HG02870 (cell line): ENCODE measurements at regions not wholly inside any gene's neighbourhood (a gene's known extent, or its start where the extent isn't known, plus 50 kb on each side); places are given as distances from the start of the nearest gene placed in this dataset.
"Not testable (repeated sequence)": the region's sequence is repeated elsewhere in the genome, so short reads cannot be mapped to it uniquely, and the experiment has no call there.

Experiments
- ATAC-seq: cut with Tn5 transposase; IDR thresholded peaks from one replicate; pipeline ENCODE4 v1.9.1; 2021; ENCODE audit warnings: mild to moderate bottlenecking, moderate library complexity; ENCODE audit not compliant: unreplicated experiment

DNA sequence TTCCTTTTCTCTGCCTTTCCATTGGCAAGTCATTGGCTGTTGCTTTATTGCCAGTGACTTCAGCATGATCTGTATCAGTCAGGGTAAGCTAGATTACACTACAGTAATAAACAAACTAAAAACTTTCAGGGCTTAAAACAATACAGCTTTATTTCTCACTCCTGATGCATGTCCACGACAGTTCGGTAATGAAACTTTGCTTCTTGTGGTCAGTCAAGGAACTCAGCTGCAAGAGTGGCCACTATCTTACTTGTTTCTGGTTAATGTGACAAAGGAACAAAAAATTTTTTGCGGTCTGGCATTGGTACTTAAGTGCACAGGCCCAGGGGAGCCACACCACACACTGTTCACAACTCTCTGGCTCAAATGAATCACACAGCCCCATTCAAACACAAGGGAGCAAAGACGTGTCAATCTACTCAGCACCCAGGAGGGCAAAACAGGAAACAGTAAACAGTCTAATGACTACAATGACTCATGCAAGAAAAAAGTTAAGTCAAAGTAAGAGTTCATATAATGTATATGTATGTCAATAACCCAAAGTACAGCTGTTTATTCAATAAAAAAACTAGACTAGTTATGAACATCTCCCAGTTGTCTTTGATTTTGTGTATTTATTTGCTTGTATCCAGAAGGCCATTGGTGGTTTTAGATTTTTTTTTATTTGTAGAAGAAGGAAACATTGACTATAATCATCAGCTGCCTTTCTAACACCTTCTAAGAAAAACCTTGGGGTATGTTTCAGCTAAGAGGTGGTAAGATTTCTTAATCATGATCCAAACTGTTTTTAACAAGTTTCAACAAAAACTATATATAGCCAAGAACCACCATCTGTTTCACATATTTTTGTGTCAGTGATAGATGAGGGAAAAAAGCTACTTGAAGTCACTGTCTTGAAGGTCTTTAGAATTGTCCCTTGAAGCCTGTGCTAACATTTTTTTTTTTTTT, 134.4 kb upstream of the FAM3C start:
- peak; percentile 99 for ATAC-seq

DNA sequence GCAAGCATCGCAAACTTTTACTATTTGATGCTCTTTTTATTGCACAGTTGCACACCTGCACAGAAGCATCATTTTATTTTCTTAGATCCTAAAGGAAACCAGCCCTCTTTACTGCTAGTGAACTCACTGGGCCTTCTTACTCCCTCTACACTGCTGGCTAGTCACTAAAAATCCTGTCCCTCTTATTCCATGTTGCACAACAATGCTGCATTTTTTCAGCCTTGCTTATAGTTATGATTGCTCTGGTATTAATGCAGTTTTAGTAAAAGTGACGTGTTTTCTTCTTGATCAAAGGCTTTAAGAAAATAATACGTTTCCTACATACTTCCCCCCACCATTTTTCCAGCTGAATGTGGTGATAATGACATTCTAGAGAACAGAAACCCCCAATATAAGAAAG, 132.9 kb upstream of the FAM3C start:
- ATAC-seq = no peak

DNA sequence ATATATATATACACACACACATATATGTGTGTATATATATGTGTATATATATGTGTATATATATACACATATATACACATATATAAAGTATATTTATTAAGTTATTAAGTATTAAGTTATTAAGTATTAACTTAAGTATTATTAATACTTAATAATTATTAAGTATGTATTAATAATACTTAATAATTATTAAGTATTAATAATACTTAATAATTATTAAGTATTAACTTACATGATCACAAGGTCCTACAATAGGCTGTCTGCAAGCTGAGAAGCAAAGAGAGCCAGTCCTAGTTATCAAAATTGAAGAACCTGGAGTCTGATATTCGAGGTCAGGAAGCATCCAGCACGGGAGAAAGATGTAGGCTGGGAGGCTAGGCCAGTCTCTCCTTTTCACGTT, 130.1 kb upstream of the FAM3C start:
- ATAC-seq = not testable (repeated sequence)

- no peak for ATAC-seq
Measured at GRCh38 chr7:121525155-121525819, 129.2 kb upstream of the FAM3C start.

DNA sequence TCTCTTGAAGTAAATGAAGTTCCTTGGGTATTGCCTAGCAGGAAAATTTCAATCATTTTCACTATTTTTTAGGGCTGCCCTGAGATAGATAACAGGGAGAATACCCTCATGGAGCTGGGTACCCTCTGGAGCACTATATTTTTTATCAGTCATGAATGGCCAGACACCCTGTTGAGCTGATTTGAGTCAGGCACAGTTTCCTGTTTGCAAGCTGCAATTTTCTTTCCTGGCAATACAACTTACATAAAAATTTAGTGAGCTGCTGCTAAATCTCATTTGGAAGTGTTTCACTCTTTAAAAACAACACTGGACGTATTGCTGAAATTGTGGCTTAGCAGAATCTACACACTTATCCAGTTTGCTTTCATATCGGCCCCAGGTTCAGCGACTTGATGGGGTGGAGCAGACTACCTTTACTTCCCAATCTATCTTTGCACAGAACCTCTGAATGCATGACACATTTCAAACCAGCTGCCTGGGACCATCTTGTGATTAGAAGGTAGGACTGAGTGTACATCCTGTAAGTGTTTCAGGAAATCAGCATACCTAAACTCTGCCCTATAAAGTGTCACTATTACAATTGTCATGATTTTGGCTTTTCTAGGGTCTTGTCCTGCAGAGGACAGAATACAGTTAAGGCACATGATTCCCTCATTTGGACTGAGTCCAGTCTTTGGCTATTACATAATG, 125.7 kb upstream of the FAM3C start:
- no peak for ATAC-seq

GRCh38 chr7:121520911-121521310, 124.8 kb upstream of the FAM3C start:
- ATAC-seq = no peak

DNA sequence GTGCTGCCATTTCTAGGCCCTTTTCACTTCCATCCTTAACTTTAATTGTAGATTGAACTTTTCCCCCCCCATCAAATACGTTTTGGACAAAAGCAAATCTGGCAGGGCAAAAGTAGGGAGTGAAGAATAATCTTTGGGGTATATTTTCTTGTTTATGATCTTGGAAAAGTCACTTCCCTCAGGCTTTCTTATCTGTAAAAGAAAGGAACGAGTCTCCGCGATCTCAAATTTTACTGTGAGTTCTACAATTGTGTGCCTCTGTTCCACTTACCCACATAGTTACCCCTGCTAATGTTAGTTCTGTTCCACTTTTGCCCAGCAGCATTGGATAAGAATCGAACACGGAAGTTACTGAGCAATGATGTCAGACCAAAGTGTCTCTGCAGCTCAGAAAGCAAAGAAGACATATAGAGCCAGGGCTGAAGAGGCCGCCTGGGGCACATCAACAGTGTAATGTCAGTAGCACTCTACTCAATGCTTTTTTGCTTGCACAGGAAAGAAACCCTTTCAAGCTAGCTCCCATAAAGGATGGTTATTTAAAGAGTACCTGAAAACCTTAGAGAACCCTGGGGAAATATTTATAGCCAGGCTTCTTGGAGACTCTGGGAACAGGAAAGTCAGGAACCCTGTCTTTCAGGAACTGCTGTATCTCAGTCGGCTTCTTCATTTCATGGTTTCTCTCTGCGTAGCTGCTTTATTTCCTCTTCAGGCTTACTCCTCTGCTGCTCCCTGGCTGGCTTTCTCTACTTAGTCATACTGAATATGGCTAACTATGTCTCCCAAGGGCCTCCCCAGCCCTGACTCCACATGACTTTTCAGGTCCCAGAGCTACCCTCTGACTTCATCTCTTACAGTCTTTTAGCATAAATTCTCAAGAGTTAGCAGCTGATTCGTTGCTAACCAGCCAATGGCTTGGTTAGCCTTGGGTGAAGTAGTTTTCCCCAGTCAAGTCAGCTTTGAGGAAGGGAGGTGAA, 123.7 kb upstream of the FAM3C start:
- ATAC-seq = peak; percentile 92

DNA sequence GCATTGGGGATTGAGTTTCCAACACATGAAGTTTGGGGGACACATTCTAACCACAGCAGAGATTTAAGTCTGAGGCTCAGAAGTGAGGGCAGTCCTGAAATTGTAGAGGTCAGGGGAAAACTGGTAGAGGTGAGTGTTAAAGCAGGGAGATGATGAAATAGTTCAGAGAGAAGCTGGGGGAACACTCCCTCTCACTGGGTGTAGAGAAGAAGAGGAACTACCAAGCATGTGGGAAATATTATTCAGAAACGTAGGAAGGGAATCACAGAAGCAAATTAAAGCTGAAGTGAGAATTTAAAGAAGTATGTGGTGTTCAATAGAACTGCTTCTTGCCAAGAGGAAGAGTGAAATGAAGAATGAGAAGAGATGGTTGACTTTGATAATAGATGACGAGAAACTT, 121.5 kb upstream of the FAM3C start:
- no peak for ATAC-seq

DNA sequence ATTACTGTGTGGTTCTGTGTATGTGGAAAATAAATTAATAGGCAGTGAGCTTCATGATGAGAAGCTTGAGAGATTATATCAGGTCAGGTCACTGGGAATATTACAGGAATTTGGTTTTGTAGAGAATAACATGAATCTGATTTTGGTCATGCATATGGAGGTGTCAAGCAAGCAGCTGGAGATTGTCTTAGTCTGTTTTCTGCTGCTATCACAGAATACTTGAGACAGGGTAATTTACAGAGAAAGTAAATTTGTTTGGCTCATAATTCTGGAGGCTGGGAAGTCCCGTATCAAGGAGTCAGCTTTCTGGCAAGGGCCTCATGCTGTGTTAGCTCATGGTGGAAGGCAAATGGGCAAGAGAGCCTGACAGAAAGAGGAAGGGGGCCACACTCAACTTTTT, 120.7 kb upstream of the FAM3C start:
- ATAC-seq = no peak

DNA sequence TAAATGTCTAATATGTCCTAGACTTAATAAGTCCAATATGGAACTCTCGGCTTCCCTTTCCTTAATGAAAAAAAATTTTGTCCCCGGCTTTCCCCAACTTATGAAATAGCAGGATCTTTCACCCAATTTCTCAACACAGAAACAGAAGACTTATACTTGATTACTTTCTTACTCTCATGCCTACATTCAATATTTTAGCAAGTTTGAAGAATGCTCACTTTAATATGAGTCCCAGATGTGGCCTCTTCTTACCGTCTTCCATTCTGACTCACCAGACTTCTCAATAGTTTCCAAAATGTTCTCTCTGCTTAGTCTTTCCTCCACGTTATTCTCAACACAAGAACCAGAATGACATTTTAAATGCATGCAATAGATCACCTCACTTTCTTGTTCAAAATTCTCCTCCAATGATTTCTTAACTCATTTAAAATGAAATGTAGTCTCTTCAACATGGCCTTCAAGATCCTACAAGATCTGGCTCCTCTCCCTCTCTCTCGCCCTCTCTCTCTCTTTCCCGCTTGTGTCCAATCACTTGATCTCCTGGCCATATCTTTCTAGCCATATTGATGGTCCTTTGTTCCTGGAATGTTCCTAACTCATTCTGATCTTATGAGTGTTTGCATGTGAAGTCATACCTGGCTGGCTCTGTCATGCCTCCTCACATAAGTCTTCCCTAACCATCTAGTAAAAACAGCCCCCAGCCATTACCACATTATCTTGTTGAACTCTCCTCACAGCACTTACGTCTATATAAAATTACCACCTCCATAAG, 119.7 kb upstream of the FAM3C start:
- ATAC-seq = no peak

- ATAC-seq = no peak
Measured at GRCh38 chr7:121515229-121515628, 119.1 kb upstream of the FAM3C start.

- no peak for ATAC-seq
Measured at GRCh38 chr7:121513105-121513504, 117.0 kb upstream of the FAM3C start.

DNA sequence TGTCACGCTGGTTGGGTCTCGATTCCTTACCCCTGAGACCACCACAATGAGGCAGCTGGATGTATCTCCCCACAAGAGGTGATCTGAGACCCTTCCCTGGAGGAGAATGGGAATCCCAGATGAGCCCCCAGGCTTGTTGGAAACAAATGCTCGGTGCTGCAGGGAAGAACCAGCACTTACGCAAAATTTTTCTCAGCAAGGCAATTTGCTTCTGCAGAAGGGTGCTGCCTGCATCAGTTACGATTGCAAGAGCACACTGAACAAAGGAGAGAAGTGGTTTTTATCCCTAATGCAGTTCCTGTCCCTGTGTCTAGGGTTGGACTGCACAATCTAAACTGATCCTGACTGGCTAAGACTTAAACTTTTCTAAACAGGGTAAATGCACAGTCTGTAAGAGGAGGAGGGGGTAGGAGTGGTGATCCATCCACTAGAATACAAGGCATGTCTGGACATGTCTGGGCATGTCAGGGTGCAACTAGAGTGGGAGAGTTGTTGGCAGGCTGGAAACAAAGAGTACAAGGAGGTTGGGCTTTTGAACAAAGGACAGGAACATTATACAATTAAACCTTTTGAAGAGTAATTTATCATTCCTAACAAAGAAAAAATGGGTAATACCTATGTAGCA, 114.9 kb upstream of the FAM3C start:
- ATAC-seq = no peak

DNA sequence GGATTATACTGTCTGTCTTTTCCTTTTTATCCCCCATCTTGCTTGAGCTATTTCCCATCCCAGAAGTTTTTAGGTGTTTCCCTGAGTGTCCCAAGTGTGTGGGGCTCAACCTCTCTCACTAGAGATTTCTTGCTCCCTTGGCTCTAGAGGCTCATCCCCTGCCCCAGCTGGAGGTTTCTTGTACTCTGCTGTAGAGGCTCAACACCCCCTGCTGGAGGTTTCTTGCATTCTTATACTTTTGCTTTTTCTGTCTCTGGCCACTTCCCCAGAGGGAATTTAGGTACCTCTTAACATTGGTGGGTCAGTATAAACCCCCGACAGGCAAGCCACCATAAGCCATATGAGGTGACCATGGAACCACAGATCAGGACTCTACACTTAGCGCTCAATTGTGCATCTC, 114.2 kb upstream of the FAM3C start:
- ATAC-seq = no peak

DNA sequence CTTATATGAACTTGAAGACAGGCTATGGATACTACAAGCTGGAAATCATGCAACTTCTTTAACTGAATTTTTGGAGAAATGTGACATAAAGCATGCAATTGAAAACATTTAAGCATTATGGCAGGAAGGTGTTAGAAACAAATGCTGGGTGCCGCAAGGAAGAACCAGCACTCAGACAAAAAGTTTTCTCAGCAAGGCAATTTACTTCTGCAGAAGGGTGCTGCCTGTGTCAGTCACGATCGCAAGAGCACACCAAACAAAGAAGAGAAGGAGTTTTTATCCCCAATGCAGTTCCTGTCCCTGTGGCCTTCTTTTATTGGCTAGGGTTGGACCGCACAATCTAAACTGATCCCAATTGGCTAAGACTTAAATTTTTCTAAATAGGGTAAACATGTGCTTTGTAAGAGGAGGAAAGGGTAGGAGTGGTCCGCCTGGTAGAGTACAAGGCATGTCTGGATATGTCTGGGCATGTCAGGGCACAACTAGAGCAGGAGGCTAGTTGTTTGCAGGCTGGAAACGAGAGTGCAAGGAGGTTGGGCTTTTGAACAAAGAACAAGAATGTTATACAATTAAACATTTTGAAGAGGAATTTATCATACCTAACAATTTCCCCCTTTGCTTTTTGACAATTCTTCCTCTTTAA, 109.6 kb upstream of the FAM3C start:
- ATAC-seq = no peak

- ATAC-seq = no peak
Measured at GRCh38 chr7:121505021-121505420, 108.9 kb upstream of the FAM3C start.

- no peak for ATAC-seq
Measured at GRCh38 chr7:121504482-121504881, 108.4 kb upstream of the FAM3C start.

GRCh38 chr7:121503730-121504129, 107.6 kb upstream of the FAM3C start:
- no peak for ATAC-seq

DNA sequence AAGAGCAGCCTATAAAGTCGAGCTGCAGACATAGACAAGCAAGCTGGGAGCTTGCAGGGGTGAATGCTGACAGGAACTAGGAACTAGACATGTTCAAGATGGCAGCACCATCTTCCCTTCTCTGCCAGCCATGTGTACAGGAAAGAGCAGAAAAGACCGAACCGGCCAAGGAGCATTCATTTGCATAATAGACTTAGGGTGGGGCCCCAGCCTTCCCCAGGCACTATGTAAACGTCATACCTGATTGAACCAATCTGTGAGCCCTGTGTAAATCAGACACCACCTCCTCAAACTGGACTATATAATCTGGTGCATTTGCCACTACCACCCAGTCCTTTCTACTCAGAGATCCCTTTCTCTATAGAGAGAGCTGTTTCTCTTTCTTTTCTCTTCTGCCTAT, 106.9 kb upstream of the FAM3C start:
- no peak for ATAC-seq
